K562 (cell line): ENCODE measurements at regions not wholly inside any gene's neighbourhood (a gene's known extent, or its start where the extent isn't known, plus 50 kb on each side); places are given as distances from the start of the nearest gene placed in this dataset.

Source experiments
- ATAC-seq: fragments of 200-7000 bp; cut with Tn5 transposase; 3 replicates; pipeline ENCODE4 v1.9.1; 2020; ENCODE audit warnings: moderate library complexity
- BruUV-seq: library from RNA; stranded (reverse); fragments of 400-500 nt; replicated peaks from 2 replicates; lab custom pipeline; 2021; lab: Mats Ljungman, UMichigan
- CTCF ChIA-PET: fragments of 300-600 bp; formaldehyde crosslinking; extraction: SDS; loops from one replicate; lab custom pipeline; 2021; ENCODE audit warnings: low intra/inter-chr PET ratio; lab: Yijun Ruan, JAX
- POLR2A ChIA-PET: fragments of 300-600, 350-650 bp; sonication (Branson Sonifier 250); formaldehyde crosslinking; extraction: SDS; loops from one replicate; lab custom pipeline; 2021; ENCODE audit warnings: antibody characterized with exemption, inconsistent platforms; lab: Yijun Ruan, JAX
- DNase-seq, 4 experiments: peaks; one replicate each; pipeline versions ENCODE4 v3.0.0 to v3.0.0-alpha.2; 2011 to 2018; ENCODE audit warnings: low spot score in 3 of 4, mixed read lengths in 3 of 4; ENCODE audit errors: extremely low read depth in 1 of 4
- FAIRE-seq: peaks from 2 replicates; lab custom pipeline; 2011; peaks lifted over from hg19 to GRCh38; lab: Jason Lieb, UNC
- H2AFZ ChIP-seq: 2 replicates; pipeline ENCODE4 v1.6.0; 2011; ENCODE audit warnings: low read depth, low read length, control low read depth, inconsistent platforms
- H3K27ac ChIP-seq: fragments of 200-600 bp; 3 replicates; pipeline ENCODE4 v1.8.0; 2011; ENCODE audit warnings: low read depth, mild to moderate bottlenecking, control low read depth, inconsistent platforms, low read length, moderate library complexity, mixed read lengths; ENCODE audit errors: extremely low read depth
- H3K27me3 ChIP-seq, 2 experiments: fragments of 300-600 bp in 1 of 2; 2 replicates in 1 of 2; 3 replicates in 1 of 2; pipeline versions ENCODE4 v1.6.0 to v1.8.0; 2011; ENCODE audit warnings: inconsistent platforms in 2 of 2, low read length in 2 of 2, mild to moderate bottlenecking in 1 of 2, mixed read lengths in 1 of 2, moderate library complexity in 1 of 2; ENCODE audit not compliant: control insufficient read depth in 2 of 2, insufficient read depth in 2 of 2
- H3K36me3 ChIP-seq: fragments of 300-600 bp; 3 replicates; pipeline ENCODE4 v1.8.0; 2011; ENCODE audit warnings: mild to moderate bottlenecking, low read length, inconsistent platforms; ENCODE audit not compliant: control insufficient read depth, insufficient read depth
- H3K4me1 ChIP-seq, 2 experiments: fragments of 200-600 bp in 1 of 2; replicated peaks in 1 of 2; 2 replicates in 1 of 2; 3 replicates in 1 of 2; pipeline versions ENCODE4 v1.5.1 to v1.8.0; 2011; ENCODE audit warnings: inconsistent platforms in 2 of 2, low read length in 2 of 2, mild to moderate bottlenecking in 1 of 2, mixed read lengths in 1 of 2, moderate library complexity in 1 of 2; ENCODE audit not compliant: control insufficient read depth in 2 of 2, insufficient read depth in 2 of 2
- H3K4me2 ChIP-seq: 2 replicates; pipeline ENCODE4 v1.6.1; 2011; ENCODE audit warnings: low read length, control low read depth, inconsistent platforms, mixed read lengths; ENCODE audit not compliant: insufficient read depth
- H3K4me3 ChIP-seq: fragments of 200-600 bp; sonication (generic), shearing (Covaris generic); 2 replicates; pipeline ENCODE4 v1.5.1; 2016; ENCODE audit warnings: control low read depth, inconsistent platforms
- H3K79me2 ChIP-seq: fragments of 200-600 bp; 3 replicates; pipeline ENCODE4 v1.8.0; 2011; ENCODE audit warnings: low read length, inconsistent platforms; ENCODE audit not compliant: control insufficient read depth, insufficient read depth
- H3K9ac ChIP-seq, 2 experiments: 2 replicates each; pipeline versions ENCODE4 v1.6.0 to v1.6.1; 2011; ENCODE audit warnings: low read depth in 2 of 2, low read length in 2 of 2, control low read depth in 1 of 2, inconsistent platforms in 1 of 2, mild to moderate bottlenecking in 1 of 2, mixed read lengths in 1 of 2; ENCODE audit not compliant: insufficient read depth in 1 of 2
- H3K9me1 ChIP-seq: one replicate; pipeline ENCODE4 v1.6.0; 2011; ENCODE audit warnings: inconsistent platforms, mild to moderate bottlenecking, low read length, moderate library complexity; ENCODE audit not compliant: control insufficient read depth, insufficient read depth
- H3K9me3 ChIP-seq: replicated peaks from 2 replicates; pipeline ENCODE4 v1.5.1; 2011; ENCODE audit warnings: low read depth, low read length, inconsistent platforms; ENCODE audit not compliant: control insufficient read depth, insufficient read depth
- H4K20me1 ChIP-seq: replicated peaks from 2 replicates; pipeline ENCODE4 v1.6.1; 2011; ENCODE audit warnings: low read length, inconsistent platforms, mixed read lengths; ENCODE audit not compliant: control insufficient read depth, insufficient read depth
- CTBP1 ChIP-seq: fragments of 450-650 bp; IDR thresholded peaks from 2 replicates; pipeline ENCODE4 v1.6.1; 2016; ENCODE audit warnings: borderline replicate concordance
- L3MBTL2 ChIP-seq: fragments of 450-650 bp; IDR thresholded peaks from 2 replicates; pipeline ENCODE4 v1.6.1; 2016; ENCODE audit warnings: mild to moderate bottlenecking, moderate library complexity
- NFE2 ChIP-seq: IDR thresholded peaks from 2 replicates; pipeline ENCODE4 v1.6.1; 2014; ENCODE audit warnings: antibody characterized with exemption, low read depth
- NFRKB ChIP-seq: fragments of 450-650 bp; IDR thresholded peaks from 2 replicates; pipeline ENCODE4 v1.6.1; 2016; ENCODE audit warnings: low read depth
- SRSF9 ChIP-seq: fragments of 200-400 bp; formaldehyde crosslinking; IDR thresholded peaks from 2 replicates; pipeline ENCODE4 v1.6.1; 2017; ENCODE audit warnings: low read depth, low read length, borderline replicate concordance
- ZNF175 ChIP-seq: fragments of 200-800 bp; sonication (Bioruptor generic); IDR thresholded peaks from 2 replicates; pipeline ENCODE4 v1.6.1; 2016; ENCODE audit warnings: low read depth, mild to moderate bottlenecking, missing genetic modification characterization, missing compliant biosample characterization
- WGBS: fragments of 100-300 bp; shearing (Covaris generic); methylation state at CpG from one replicate; pipeline ENCODE4 v1.1.6; 2016; ENCODE audit warnings: low coverage, mixed read lengths; ENCODE audit not compliant: insufficient coverage; ENCODE audit errors: missing lambda C conversion rate; 5-methylcytosine and 5-hydroxymethylcytosine counted together
- in situ Hi-C: fragments of 300-500 bp; cut with MboI; formaldehyde crosslinking; loops from 4 replicates; pipeline ENCODE4 v1.15.0; 2018; ENCODE audit warnings: inconsistent platforms, mixed read lengths
- intact Hi-C: fragments of 100-400 bp; cut with micrococcal nuclease; formaldehyde crosslinking; loops from 2 replicates; pipeline ENCODE4 v1.14.2; 2022
- TF ChIP-seq, protein P1 (sequence below), 2 experiments: fragments of 450-650 bp; IDR thresholded peaks; 2 replicates each; pipeline ENCODE4 v1.6.1; 2016; ENCODE audit warnings: mild to moderate bottlenecking in 2 of 2, borderline replicate concordance in 1 of 2, low read depth in 1 of 2, moderate library complexity in 1 of 2

GRCh38 chr4:10256203-10256602 lies 139.6 kb upstream of the WDR1 start:
- no peak overlapping the region for H3K9ac ChIP-seq
- in situ Hi-C loops (no loop called here), intact Hi-C loops (loop anchor here (5.0 kb wide), 1 partner anchor 146 kb away; no protein-coding TSS in a partner anchor)
- TF ChIP-seq ZNF175 (CRISPR knock-in tag), result no peak
- no peak for TF ChIP-seq CTBP1
- peak; percentile 29; the same call in 1 of the 2 replicates for TF ChIP-seq NFE2
- TF ChIP-seq L3MBTL2, result peak; percentile 74
- no peak for TF ChIP-seq SRSF9
- no peak for TF ChIP-seq NFRKB
- TF ChIP-seq, protein P1, sequence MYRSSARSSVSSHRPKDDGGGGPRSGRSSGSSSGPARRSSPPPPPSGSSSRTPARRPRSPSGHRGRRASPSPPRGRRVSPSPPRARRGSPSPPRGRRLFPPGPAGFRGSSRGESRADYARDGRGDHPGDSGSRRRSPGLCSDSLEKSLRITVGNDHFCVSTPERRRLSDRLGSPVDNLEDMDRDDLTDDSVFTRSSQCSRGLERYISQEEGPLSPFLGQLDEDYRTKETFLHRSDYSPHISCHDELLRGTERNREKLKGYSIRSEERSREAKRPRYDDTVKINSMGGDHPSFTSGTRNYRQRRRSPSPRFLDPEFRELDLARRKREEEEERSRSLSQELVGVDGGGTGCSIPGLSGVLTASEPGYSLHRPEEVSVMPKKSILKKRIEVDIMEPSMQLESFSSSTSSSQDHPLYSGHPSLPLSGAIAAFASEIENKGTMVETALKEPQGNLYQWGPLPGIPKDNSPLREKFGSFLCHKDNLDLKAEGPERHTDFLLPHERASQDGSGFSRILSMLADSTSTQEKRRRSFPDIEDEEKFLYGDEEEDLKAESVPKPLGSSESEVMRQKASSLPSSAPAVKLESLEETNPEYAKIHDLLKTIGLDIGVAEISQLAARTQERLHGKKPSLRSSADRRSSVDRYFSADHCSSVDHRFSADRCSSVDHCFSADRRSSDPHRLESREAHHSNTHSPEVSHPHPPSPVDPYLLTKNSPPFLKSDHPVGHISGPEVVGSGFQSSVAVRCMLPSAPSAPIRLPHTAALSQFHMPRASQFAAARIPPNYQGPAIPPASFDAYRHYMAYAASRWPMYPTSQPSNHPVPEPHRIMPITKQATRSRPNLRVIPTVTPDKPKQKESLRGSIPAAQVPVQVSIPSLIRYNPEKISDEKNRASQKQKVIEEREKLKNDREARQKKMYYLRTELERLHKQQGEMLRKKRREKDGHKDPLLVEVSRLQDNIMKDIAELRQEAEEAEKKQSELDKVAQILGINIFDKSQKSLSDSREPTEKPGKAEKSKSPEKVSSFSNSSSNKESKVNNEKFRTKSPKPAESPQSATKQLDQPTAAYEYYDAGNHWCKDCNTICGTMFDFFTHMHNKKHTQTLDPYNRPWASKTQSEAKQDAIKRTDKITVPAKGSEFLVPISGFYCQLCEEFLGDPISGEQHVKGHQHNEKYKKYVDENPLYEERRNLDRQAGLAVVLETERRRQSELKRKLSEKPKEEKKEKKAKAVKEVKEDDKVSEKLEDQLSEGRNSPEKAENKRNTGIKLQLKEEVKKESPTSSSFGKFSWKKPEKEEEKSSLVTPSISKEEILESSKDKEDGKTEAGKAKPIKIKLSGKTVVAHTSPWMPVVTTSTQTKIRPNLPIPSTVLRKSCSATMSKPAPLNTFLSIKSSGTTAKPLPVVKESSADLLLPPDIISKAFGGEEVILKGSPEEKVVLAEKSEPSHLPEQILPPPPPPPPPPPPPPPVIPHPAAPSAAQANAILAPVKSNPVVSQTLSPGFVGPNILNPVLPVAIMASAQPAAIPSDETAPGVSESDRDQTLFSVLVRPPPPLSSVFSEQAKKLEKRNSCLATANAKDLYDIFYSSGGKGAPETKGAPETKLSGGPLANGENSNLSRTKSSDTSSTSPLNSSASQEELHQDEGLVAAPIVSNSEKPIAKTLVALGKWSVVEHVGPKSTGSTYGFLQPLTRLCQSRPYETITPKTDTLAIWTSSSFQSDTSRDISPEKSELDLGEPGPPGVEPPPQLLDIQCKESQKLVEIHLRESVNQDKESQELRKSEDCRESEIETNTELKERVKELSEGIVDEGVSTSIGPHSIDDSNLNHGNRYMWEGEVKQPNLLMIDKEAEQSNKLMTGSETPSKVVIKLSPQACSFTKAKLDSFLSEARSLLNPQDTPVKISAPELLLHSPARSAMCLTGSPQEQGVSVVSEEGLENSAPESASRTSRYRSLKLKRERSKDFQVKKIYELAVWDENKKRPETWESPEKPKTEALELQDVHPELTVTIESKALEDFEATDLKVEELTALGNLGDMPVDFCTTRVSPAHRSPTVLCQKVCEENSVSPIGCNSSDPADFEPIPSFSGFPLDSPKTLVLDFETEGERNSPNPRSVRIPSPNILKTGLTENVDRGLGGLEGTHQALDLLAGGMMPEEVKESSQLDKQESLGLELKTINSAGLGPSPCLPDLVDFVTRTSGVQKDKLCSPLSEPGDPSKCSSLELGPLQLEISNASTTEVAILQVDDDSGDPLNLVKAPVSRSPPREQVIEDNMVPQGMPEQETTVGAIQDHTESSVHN (IDR thresholded peaks at IDR 0.05; ENCODE audit: borderline replicate concordance in 1 of 2, low read depth in 1 of 2), result no peak

More at GRCh38 chr4:10256203-10256602, 139.6 kb upstream of the WDR1 start:
- peak overlapping the region; percentile 41; the same call in 1 of the 2 replicates for H2AFZ ChIP-seq
- FAIRE-seq, result peak; percentile 42
- BruUV-seq, result no TSS peak
- peaks cover 0 to 9% of the 10 kb centered on the region in 2 experiments; a peak in 3 of 5 replicates for H3K4me1 ChIP-seq
- no peaks in the 10 kb centered on the region for H3K9me3 ChIP-seq
- no peaks in the 10 kb centered on the region for H3K27me3 ChIP-seq
- ChIA-PET POLR2A (interaction anchor here (0.9 to 1.1 kb wide), 4 partner anchors 10 to 138 kb away, joined by 3 to 5 read pairs (median 3); no protein-coding TSS in a partner anchor), CTCF (no interaction called here)
- 0 out of 3 replicates have a peak, but pooled peaks have one; percentile 14 for ATAC-seq
- WGBS, result 10% methylated on average over 3 of the region's 3 CpGs
- H3K79me2 ChIP-seq, result no peaks in the 10 kb centered on the region
- H3K4me3 ChIP-seq, result no peak overlapping the region
- no peak overlapping the region for H3K27ac ChIP-seq
- no peak for DNase-seq
- no peaks in the 10 kb centered on the region for H3K9me1 ChIP-seq
- no peak overlapping the region for H3K4me2 ChIP-seq
- no peaks in the 10 kb centered on the region for H4K20me1 ChIP-seq
- no peaks in the 10 kb centered on the region; the same call in 2 of the 3 replicates for H3K36me3 ChIP-seq
